EL (cell line): ENCODE measurements at regions not wholly inside any gene's neighbourhood (a gene's known extent, or its start where the extent isn't known, plus 50 kb on each side); places are given as distances from the start of the nearest gene placed in this dataset.

Experiments
- DNase-seq: peaks from one replicate; pipeline ENCODE4 v3.0.0-alpha.2; 2016

- DNase-seq: no peak
Measured at GRCh38 chr12:77722536-77722935, 108.2 kb upstream of the NAV3 start.

- DNase-seq: peak; percentile 4
Measured at GRCh38 chr12:77720258-77720657, 110.4 kb upstream of the NAV3 start.

- DNase-seq: no peak
Measured at GRCh38 chr12:77710209-77710608, 120.5 kb upstream of the NAV3 start.

GRCh38 chr12:77697126-77697525, 133.6 kb upstream of the NAV3 start:
- no peak for DNase-seq

- DNase-seq: no peak
Measured at GRCh38 chr12:77696183-77696582, 134.5 kb upstream of the NAV3 start.

GRCh38 chr12:77689510-77690086, 141.1 kb upstream of the NAV3 start:
- DNase-seq: no peak

GRCh38 chr12:77687321-77687720, 143.4 kb upstream of the NAV3 start:
- DNase-seq: no peak

- DNase-seq: peak; percentile 6
Measured at GRCh38 chr12:77686760-77687159, 143.9 kb upstream of the NAV3 start.

GRCh38 chr12:77685901-77686300, 144.8 kb upstream of the NAV3 start:
- DNase-seq: no peak

GRCh38 chr12:77685112-77685511, 145.6 kb upstream of the NAV3 start:
- DNase-seq: peak; percentile 61

- no peak for DNase-seq
Measured at GRCh38 chr12:77682488-77682887, 148.2 kb upstream of the NAV3 start.

- DNase-seq: no peak
Measured at GRCh38 chr12:77681726-77682125, 149.0 kb upstream of the NAV3 start.

GRCh38 chr12:77679686-77680085, 151.0 kb upstream of the NAV3 start:
- DNase-seq: no peak

GRCh38 chr12:77678621-77679020, 152.1 kb upstream of the NAV3 start:
- DNase-seq: no peak

GRCh38 chr12:77667101-77667500, 163.6 kb upstream of the NAV3 start:
- DNase-seq: peak; percentile 23

- DNase-seq: peak; percentile 0
Measured at GRCh38 chr12:77648716-77649115, 182.0 kb upstream of the NAV3 start.

GRCh38 chr12:77645966-77646598, 184.6 kb upstream of the NAV3 start:
- no peak for DNase-seq

GRCh38 chr12:77644915-77645605, 185.6 kb upstream of the NAV3 start:
- DNase-seq: no peak

- DNase-seq: no peak
Measured at GRCh38 chr12:77642246-77642645, 188.4 kb upstream of the NAV3 start.

GRCh38 chr12:77640356-77640755, 190.3 kb upstream of the NAV3 start:
- no peak for DNase-seq

- DNase-seq: no peak
Measured at GRCh38 chr12:77630790-77631445, 199.8 kb upstream of the NAV3 start.

- DNase-seq: no peak
Measured at GRCh38 chr12:77630344-77630743, 200.3 kb upstream of the NAV3 start.

GRCh38 chr12:77629141-77629540, 201.6 kb upstream of the NAV3 start:
- DNase-seq: no peak

- DNase-seq: peak; percentile 85
Measured at GRCh38 chr12:77625441-77625840, 205.3 kb upstream of the NAV3 start.
